Omental fat pad (tissue), 3 donors: ENCODE measurements at regions not wholly inside any gene's neighbourhood (a gene's known extent, or its start where the extent isn't known, plus 50 kb on each side); places are given as distances from the start of the nearest gene placed in this dataset.
A peak's percentile ranks its signal among the peaks of the same experiment; 100 is the strongest.

Source experiments
- ATAC-seq: fragments of 150-250 bp; one replicate; pipeline ENCODE4 v1.9.1; 2016; ENCODE audit warnings: mild to moderate bottlenecking, moderate library complexity; ENCODE audit not compliant: low FRiP score
- DNase-seq: peaks from one replicate; pipeline ENCODE4 v3.0.0-alpha.2; 2019; ENCODE audit warnings: low spot score
- CTCF ChIP-seq, 3 donors: fragments of 450-650 bp; IDR thresholded peaks; one replicate each; pipeline ENCODE4 v1.5.1; 2016 to 2017; ENCODE audit warnings: antibody characterized with exemption in 3 of 3, mild to moderate bottlenecking in 3 of 3, moderate library complexity in 2 of 3

- ATAC-seq: no peak
- DNase-seq: no peak
- TF ChIP-seq CTCF (IDR thresholded peaks at IDR 0.05): no peak
Observed at GRCh38 chr2:215833531-215834162, 179.7 kb downstream of the MREG start.

- no peak for DNase-seq
- no peak for TF ChIP-seq CTCF (IDR thresholded peaks at IDR 0.05)
- peak; percentile 79 for ATAC-seq
Observed at GRCh38 chr2:215832791-215833190, 180.6 kb downstream of the MREG start.

GRCh38 chr2:215831296-215831913, 181.9 kb downstream of the MREG start:
- no peak for TF ChIP-seq CTCF (IDR thresholded peaks at IDR 0.05)
- DNase-seq: no peak
- no peak for ATAC-seq

GRCh38 chr2:215830304-215830703, 183.0 kb downstream of the MREG start:
- no peak for TF ChIP-seq CTCF (IDR thresholded peaks at IDR 0.05)
- ATAC-seq (peak; percentile 64), DNase-seq (no peak)

GRCh38 chr2:215829261-215829660, 184.1 kb downstream of the MREG start:
- ATAC-seq (no peak), DNase-seq (no peak)
- TF ChIP-seq CTCF (IDR thresholded peaks at IDR 0.05): no peak

- DNase-seq (no peak), ATAC-seq (no peak)
- TF ChIP-seq CTCF (IDR thresholded peaks at IDR 0.05): no peak
Observed at GRCh38 chr2:215828528-215829184, 184.7 kb downstream of the MREG start.
